Osteocyte (in vitro differentiated cells): ENCODE measurements at regions not wholly inside any gene's neighbourhood (a gene's known extent, or its start where the extent isn't known, plus 50 kb on each side); places are given as distances from the start of the nearest gene placed in this dataset.

Experiments used
- DNase-seq: peaks from one replicate; pipeline ENCODE4 v3.0.0; 2021; ENCODE audit warnings: mixed read lengths; ENCODE audit not compliant: unreplicated experiment; ENCODE audit errors: extremely low spot score
- H3K27ac Mint-ChIP-seq: one replicate; pipeline ENCODE4 v1.8.0; 2021; ENCODE audit warnings: mild to moderate bottlenecking, mixed read lengths; ENCODE audit not compliant: unreplicated experiment
- H3K27me3 Mint-ChIP-seq: one replicate; pipeline ENCODE4 v1.8.0; 2021; ENCODE audit warnings: mixed read lengths; ENCODE audit not compliant: unreplicated experiment
- H3K36me3 Mint-ChIP-seq: one replicate; pipeline ENCODE4 v1.8.0; 2021; ENCODE audit warnings: mixed read lengths; ENCODE audit not compliant: unreplicated experiment
- H3K4me1 Mint-ChIP-seq: one replicate; pipeline ENCODE4 v1.8.0; 2021; ENCODE audit warnings: mixed read lengths; ENCODE audit not compliant: unreplicated experiment
- H3K4me3 Mint-ChIP-seq: one replicate; pipeline ENCODE4 v1.8.0; 2021; ENCODE audit warnings: mild to moderate bottlenecking, moderate library complexity, mixed read lengths; ENCODE audit not compliant: unreplicated experiment
- H3K9me3 Mint-ChIP-seq: one replicate; pipeline ENCODE4 v1.8.0; 2021; ENCODE audit warnings: mixed read lengths; ENCODE audit not compliant: unreplicated experiment
- CTCF ChIP-seq: fragments of 200-600 bp; sonication (generic); IDR thresholded peaks from 2 replicates; pipeline ENCODE4 v1.5.0; 2021; ENCODE audit warnings: antibody characterized with exemption, mild to moderate bottlenecking, moderate library complexity

GRCh38 chr1:88150330-88150729, 533.7 kb upstream of the PKN2 start:
- Mint-ChIP-seq H3K27ac (no peak overlapping the region), H3K4me1 (no peaks in the 10 kb centered on the region), H3K9me3 (peaks cover 2% of the 10 kb centered on the region), H3K36me3 (no peaks in the 10 kb centered on the region), H3K27me3 (peaks cover 3% of the 10 kb centered on the region), H3K4me3 (no peak overlapping the region)
- DNase-seq, result no peak
- TF ChIP-seq CTCF, result no peak

GRCh38 chr1:88163187-88163586, 520.9 kb upstream of the PKN2 start:
- H3K27ac Mint-ChIP-seq, result no peak overlapping the region

GRCh38 chr1:88168126-88168525, 515.9 kb upstream of the PKN2 start:
- H3K36me3 Mint-ChIP-seq, result no peaks in the 10 kb centered on the region

More at GRCh38 chr1:88163187-88163586, 520.9 kb upstream of the PKN2 start:
- TF ChIP-seq CTCF, result no peak
- DNase-seq, result no peak
- Mint-ChIP-seq H3K36me3 (no peaks in the 10 kb centered on the region), H3K27me3 (peaks cover 16% of the 10 kb centered on the region), H3K4me1 (no peaks in the 10 kb centered on the region), H3K9me3 (no peaks in the 10 kb centered on the region), H3K4me3 (no peak overlapping the region)

GRCh38 chr1:88169139-88169538, 514.9 kb upstream of the PKN2 start:
- H3K4me3 Mint-ChIP-seq, result no peak overlapping the region
- no peak overlapping the region for H3K27ac Mint-ChIP-seq
- no peaks in the 10 kb centered on the region for H3K4me1 Mint-ChIP-seq
- no peaks in the 10 kb centered on the region for H3K9me3 Mint-ChIP-seq
- peaks cover 29% of the 10 kb centered on the region for H3K27me3 Mint-ChIP-seq
- no peak for TF ChIP-seq CTCF
- no peaks in the 10 kb centered on the region for H3K36me3 Mint-ChIP-seq
- no peak for DNase-seq

More at GRCh38 chr1:88168126-88168525, 515.9 kb upstream of the PKN2 start:
- H3K4me1 Mint-ChIP-seq, result no peaks in the 10 kb centered on the region
- no peaks in the 10 kb centered on the region for H3K9me3 Mint-ChIP-seq
- TF ChIP-seq CTCF, result no peak
- H3K4me3 Mint-ChIP-seq, result no peak overlapping the region
- H3K27me3 Mint-ChIP-seq, result peaks cover 33% of the 10 kb centered on the region
- H3K27ac Mint-ChIP-seq, result no peak overlapping the region
- no peak for DNase-seq

GRCh38 chr1:88169939-88170338, 514.1 kb upstream of the PKN2 start:
- H3K36me3 Mint-ChIP-seq, result no peaks in the 10 kb centered on the region

More at GRCh38 chr1:88169939-88170338, 514.1 kb upstream of the PKN2 start:
- Mint-ChIP-seq H3K4me3 (no peak overlapping the region), H3K27me3 (peaks cover 32% of the 10 kb centered on the region), H3K9me3 (no peaks in the 10 kb centered on the region), H3K27ac (no peak overlapping the region), H3K4me1 (no peaks in the 10 kb centered on the region)
- TF ChIP-seq CTCF, result no peak
- no peak for DNase-seq
